ENCODE measurements at regions not wholly inside any gene's neighbourhood (a gene's known extent, or its start where the extent isn't known, plus 50 kb on each side); places are given as distances from the start of the nearest gene placed in this dataset.

DNA sequence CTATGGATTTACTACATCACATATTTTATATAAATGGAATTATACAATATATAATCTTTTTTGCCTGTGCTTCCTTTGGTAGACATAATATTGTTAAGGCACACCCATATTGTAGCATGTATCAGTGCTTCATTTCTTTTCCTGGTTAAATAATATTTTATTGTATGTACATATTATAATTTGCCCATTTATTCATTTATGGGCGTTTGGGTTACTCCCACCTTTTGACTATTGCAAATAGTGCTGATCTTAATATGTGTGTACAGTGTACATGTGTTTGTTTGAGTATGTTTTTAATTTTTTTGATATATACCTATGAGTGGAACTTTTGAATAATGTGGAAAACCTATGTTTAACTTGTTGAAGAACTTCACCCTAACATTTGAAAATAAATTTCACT lies 804.2 kb downstream of the DHX35 start:
- Histone ChIP-seq H3K36me3 (no peaks in the 10 kb centered on the region), H3K9me3 (no peaks in the 10 kb centered on the region), H3K27me3 (no peaks in the 10 kb centered on the region), H3K4me1 (ENCODE audit: insufficient read depth) (no peaks in the 10 kb centered on the region), H3K27ac (no peak overlapping the region), H3K4me3 (no peak overlapping the region)
- 54 to 66% (median 57%) methylated on average over 1 of the region's 1 CpG for whole genome bisulfite sequencing, 3 donors
- TF ChIP-seq POLR2A (IDR thresholded peaks at IDR 0.05): no peak
- no peak for TF ChIP-seq EP300 (IDR thresholded peaks at IDR 0.05)
- TF ChIP-seq CTCF (IDR thresholded peaks at IDR 0.05): no peak
- intact Hi-C loops (cut with DNase I): no loop called here
- no peak for DNase-seq

- Histone ChIP-seq H3K4me1 (ENCODE audit: insufficient read depth) (no peaks in the 10 kb centered on the region), H3K27me3 (no peaks in the 10 kb centered on the region), H3K36me3 (no peaks in the 10 kb centered on the region), H3K4me3 (no peak overlapping the region), H3K27ac (no peak overlapping the region), H3K9me3 (no peaks in the 10 kb centered on the region)
- TF ChIP-seq EP300 (IDR thresholded peaks at IDR 0.05) (no peak), CTCF (IDR thresholded peaks at IDR 0.05) (no peak), POLR2A (IDR thresholded peaks at IDR 0.05) (no peak)
- intact Hi-C loops (cut with DNase I): no loop called here
- 83 to 88% (median 84%) methylated on average over 9 of the region's 9 CpGs for WGBS, 3 donors
- no peak for DNase-seq
Observed at GRCh38 chr20:39762716-39763115, 800.6 kb downstream of the DHX35 start.

GRCh38 chr20:39758876-39759275 lies 796.7 kb downstream of the DHX35 start:
- WGBS, 3 donors: 15 to 33% (median 28%) methylated on average over 4 of the region's 4 CpGs
- intact Hi-C loops (cut with DNase I): no loop called here

GRCh38 chr20:39756828-39757227 lies 794.7 kb downstream of the DHX35 start:
- intact Hi-C loops (cut with DNase I): no loop called here
- Histone ChIP-seq H3K27ac (no peak overlapping the region), H3K9me3 (no peaks in the 10 kb centered on the region), H3K4me1 (ENCODE audit: insufficient read depth) (no peaks in the 10 kb centered on the region), H3K27me3 (no peaks in the 10 kb centered on the region), H3K4me3 (no peak overlapping the region), H3K36me3 (no peaks in the 10 kb centered on the region)
- TF ChIP-seq POLR2A (IDR thresholded peaks at IDR 0.05): no peak
- no peak for DNase-seq

More at GRCh38 chr20:39758876-39759275, 796.7 kb downstream of the DHX35 start:
- Histone ChIP-seq H3K4me1 (ENCODE audit: insufficient read depth) (no peaks in the 10 kb centered on the region), H3K4me3 (no peak overlapping the region), H3K27me3 (no peaks in the 10 kb centered on the region), H3K36me3 (no peaks in the 10 kb centered on the region), H3K9me3 (no peaks in the 10 kb centered on the region), H3K27ac (no peak overlapping the region)
- no peak for DNase-seq
- no peak for TF ChIP-seq POLR2A (IDR thresholded peaks at IDR 0.05)
- no peak for TF ChIP-seq CTCF (IDR thresholded peaks at IDR 0.05)
- no peak for TF ChIP-seq EP300 (IDR thresholded peaks at IDR 0.05)

- WGBS, 3 donors: 95 to 100% (median 96%) methylated on average over 1 of the region's 1 CpG
- Histone ChIP-seq H3K4me1 (ENCODE audit: insufficient read depth) (no peaks in the 10 kb centered on the region), H3K36me3 (no peaks in the 10 kb centered on the region), H3K9me3 (no peaks in the 10 kb centered on the region), H3K4me3 (no peak overlapping the region), H3K27me3 (no peaks in the 10 kb centered on the region), H3K27ac (no peak overlapping the region)
- DNase-seq: no peak
- intact Hi-C loops (cut with DNase I): no loop called here
- TF ChIP-seq POLR2A (IDR thresholded peaks at IDR 0.05) (no peak), EP300 (IDR thresholded peaks at IDR 0.05) (no peak), CTCF (IDR thresholded peaks at IDR 0.05) (no peak)
Observed at GRCh38 chr20:39756369-39756768, 794.2 kb downstream of the DHX35 start.

All from ovary (tissue), 7 donors.